ENCODE measurements at regions not wholly inside any gene's neighbourhood (a gene's known extent, or its start where the extent isn't known, plus 50 kb on each side); places are given as distances from the start of the nearest gene placed in this dataset.

GRCh38 chr2:239874636-239875356 is 150.3 kb downstream of the NDUFA10 start:
- no peak for TF ChIP-seq GATA2 (IDR thresholded peaks at IDR 0.05; ENCODE audit: low read depth, low read length)
- TF ChIP-seq GATA3 (IDR thresholded peaks at IDR 0.05; ENCODE audit: low read depth, low read length), result no peak

All from SH-SY5Y (cell line).